ENCODE measurements at regions not wholly inside any gene's neighbourhood (a gene's known extent, or its start where the extent isn't known, plus 50 kb on each side); places are given as distances from the start of the nearest gene placed in this dataset.

DNA sequence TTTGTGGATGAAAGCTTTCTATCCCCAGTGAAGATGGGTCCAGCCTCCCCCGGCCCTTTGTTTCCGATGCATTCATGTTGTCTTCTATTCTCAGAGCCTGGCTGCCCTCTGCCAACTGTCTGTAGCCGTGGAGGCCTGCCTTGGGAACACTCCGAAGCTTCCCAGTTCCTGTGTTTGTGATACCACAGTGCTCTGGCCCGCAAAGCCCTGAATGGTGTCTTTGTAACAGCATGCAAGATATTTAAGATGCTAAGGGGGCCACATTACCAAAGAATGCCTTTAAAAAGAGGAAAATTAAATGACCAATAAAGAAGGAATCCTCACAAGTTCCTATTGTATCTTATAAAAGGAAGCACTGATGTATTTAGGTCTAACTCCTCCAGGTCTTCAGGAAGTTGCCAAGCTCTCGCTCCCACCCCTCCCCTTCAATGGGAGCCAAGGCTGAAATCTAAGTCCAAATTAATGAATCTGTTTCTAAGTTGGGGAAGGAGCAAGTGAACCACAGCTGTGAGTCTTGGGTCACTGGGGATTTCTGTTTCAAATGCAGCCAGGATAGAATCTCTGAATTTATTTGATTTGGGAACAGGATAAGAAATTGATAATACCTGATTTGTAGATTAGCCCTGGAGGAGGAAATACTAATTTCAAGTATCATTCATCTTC, 596.1 kb downstream of the QKI start:
- no peak for DNase-seq (ENCODE audit: low spot score)
- TF ChIP-seq, protein P1, sequence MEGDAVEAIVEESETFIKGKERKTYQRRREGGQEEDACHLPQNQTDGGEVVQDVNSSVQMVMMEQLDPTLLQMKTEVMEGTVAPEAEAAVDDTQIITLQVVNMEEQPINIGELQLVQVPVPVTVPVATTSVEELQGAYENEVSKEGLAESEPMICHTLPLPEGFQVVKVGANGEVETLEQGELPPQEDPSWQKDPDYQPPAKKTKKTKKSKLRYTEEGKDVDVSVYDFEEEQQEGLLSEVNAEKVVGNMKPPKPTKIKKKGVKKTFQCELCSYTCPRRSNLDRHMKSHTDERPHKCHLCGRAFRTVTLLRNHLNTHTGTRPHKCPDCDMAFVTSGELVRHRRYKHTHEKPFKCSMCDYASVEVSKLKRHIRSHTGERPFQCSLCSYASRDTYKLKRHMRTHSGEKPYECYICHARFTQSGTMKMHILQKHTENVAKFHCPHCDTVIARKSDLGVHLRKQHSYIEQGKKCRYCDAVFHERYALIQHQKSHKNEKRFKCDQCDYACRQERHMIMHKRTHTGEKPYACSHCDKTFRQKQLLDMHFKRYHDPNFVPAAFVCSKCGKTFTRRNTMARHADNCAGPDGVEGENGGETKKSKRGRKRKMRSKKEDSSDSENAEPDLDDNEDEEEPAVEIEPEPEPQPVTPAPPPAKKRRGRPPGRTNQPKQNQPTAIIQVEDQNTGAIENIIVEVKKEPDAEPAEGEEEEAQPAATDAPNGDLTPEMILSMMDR (IDR thresholded peaks at IDR 0.05; ENCODE audit: extremely low read depth, missing control alignments): no peak

DNA sequence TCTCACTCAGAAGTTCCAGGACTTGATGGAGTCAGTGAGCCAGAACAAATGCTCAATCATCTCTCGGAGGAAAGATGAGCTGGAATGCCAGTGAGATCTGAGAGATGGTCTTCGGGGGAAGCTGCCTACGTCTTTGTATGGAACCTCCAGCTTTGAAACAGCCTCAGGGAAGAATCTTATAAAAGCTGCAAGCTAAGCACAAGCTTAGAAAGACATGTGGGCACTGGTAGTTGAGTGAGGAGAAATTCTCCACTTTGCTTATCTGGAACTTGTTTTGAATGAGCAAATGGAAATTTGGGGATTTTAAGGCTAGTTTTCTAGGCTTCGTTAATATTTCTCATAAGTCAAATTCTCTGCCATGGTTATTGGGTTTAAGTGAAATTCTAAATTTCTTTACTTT, 594.4 kb downstream of the QKI start:
- DNase-seq (ENCODE audit: low spot score): no peak
- TF ChIP-seq, protein P1 (IDR thresholded peaks at IDR 0.05; ENCODE audit: extremely low read depth, missing control alignments): no peak

DNA sequence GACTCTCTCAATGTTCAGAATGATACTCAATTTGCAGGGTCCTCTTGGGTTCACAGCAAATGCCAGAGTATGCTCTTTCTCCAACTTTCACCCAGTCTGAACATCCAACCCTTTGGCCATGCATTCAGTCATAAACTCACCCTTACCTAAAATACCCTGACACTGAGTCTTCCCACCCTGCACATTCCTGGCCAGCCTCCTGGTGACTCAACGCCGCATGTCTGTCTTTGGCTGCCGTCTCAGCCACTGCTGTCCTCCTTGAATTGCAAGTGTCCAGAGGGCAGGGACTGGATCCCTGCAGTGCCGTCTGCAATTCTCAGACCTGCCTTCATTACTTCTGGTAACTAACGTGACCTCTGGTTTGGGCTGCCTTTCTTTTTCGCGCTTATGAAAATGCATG, 593.4 kb downstream of the QKI start:
- TF ChIP-seq, protein P1 (IDR thresholded peaks at IDR 0.05; ENCODE audit: extremely low read depth, missing control alignments): no peak
- no peak for DNase-seq (ENCODE audit: low spot score)

DNA sequence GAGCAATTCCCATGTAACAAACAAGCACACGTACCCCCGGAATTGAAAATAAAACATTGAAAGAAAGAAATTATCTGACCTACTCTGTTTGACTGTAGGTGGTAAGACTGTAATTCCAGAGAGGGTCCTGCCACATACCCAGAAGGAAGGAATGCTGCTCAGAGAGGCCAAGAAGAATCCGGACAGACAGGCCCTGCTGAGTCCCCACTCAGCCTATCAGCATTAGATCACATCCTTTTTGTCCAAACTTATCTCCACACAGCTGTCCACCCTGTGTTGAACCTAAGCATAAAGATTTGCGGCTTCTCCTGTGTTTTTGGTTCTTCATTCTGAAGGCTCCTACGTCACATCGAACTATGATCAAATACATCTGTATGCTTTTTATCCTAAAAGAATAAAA, 591.9 kb downstream of the QKI start:
- TF ChIP-seq, protein P1 (IDR thresholded peaks at IDR 0.05; ENCODE audit: extremely low read depth, missing control alignments): no peak
- no peak for DNase-seq (ENCODE audit: low spot score)

DNA sequence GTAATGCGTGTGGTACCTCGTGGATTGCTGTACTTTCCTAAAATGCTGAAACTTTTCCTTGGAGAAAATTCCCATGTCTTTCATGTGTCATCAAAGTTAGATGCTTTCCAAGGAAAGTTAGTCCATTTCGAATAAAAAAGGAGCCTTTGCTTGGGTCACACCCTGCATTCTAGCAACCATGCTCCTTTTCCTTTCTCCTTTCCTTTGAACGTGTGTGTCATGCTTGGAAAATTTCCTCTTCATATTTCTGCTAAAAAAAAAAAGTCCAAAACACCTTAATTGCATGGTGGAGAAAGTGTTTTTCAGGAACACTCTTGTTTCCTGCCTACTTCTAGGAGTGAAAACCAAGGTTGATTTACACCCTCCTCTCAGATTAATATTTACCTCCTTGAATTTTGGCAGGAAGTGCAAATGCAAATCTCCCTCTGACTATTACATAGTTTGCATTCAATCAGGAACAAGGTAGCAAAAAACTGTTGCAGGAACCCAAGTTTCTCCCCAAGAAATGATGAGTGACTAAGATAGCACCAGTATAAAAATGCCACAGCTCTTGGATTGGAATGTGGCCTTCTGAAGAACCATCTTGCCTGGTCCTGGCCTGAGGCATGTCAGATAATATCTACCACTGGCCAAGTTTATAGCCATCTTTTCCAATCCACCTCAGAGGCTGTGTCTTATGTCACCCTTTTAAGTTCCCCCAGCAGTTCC, 590.6 kb downstream of the QKI start:
- DNase-seq (ENCODE audit: low spot score): no peak
- TF ChIP-seq, protein P1 (IDR thresholded peaks at IDR 0.05; ENCODE audit: extremely low read depth, missing control alignments): no peak

DNA sequence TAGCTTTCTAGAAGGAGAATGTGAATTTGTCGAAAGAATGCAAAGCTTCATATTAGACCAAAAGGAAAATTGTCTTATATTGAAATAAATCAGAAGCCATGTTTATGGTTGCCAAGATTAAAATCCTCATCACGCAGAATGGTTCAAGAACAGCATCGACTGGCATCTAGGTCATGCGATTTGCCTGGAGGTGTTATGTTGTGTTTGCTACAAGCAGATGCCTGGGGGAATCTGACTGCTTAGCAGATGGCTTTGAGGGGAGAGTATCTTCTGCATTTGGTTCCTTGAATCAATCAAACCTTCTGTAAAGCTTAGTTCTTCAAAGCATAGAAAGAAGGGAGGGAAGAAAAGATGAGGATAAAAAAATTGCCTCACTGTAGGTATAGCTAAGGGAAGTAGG, 585.8 kb downstream of the QKI start:
- TF ChIP-seq, protein P1 (IDR thresholded peaks at IDR 0.05; ENCODE audit: extremely low read depth, missing control alignments): no peak
- no peak for DNase-seq (ENCODE audit: low spot score)

DNA sequence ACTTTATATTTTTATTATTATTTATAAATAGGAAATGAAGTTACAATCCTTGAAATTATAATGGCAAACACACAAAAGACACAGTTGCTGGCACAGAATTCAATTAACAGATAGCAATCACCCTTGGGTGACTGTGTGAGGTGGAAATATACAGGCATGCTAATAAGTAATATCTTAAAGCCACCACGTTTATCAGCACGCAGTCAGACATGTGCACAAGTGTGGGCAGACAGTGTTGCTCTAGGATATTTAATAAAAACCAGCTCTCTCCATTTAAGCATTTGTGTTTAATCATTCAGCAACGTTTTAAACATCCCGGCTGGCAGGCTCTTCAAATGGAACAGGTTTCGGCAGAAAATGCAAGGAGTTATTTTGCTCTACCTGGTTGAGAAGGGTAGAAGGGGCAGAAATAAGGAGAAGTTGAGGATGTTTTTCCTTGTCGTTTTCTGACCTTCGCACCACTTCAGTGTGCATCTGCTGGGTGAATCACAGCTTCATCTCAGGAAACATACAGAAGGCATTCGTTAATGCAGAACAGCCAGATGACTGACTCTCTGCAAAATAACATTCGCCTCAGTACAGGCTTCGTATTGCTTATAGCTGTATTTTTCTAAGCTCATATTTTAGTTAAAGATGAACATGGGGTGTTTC, 585.1 kb downstream of the QKI start:
- no peak for DNase-seq (ENCODE audit: low spot score)
- TF ChIP-seq, protein P1 (IDR thresholded peaks at IDR 0.05; ENCODE audit: extremely low read depth, missing control alignments): no peak

Data from GM20000 (cell line).